ENCODE measurements at regions not wholly inside any gene's neighbourhood (a gene's known extent, or its start where the extent isn't known, plus 50 kb on each side); places are given as distances from the start of the nearest gene placed in this dataset.
A peak's percentile ranks its signal among the peaks of the same experiment; 100 is the strongest.

- DNase-seq: peak; percentile 64
Observed at GRCh38 chr1:59008599-59009347, 224.9 kb upstream of the JUN start.

- no peak for DNase-seq
Observed at GRCh38 chr1:59011663-59012062, 227.8 kb upstream of the JUN start.

GRCh38 chr1:59012378-59012777 lies 228.5 kb upstream of the JUN start:
- no peak for DNase-seq

- peak; percentile 90 for DNase-seq
Observed at GRCh38 chr1:59013276-59013927, 229.6 kb upstream of the JUN start.

GRCh38 chr1:59013928-59014279 lies 230.1 kb upstream of the JUN start:
- DNase-seq: no peak

GRCh38 chr1:59014827-59015226 lies 231.0 kb upstream of the JUN start:
- DNase-seq: no peak

- peak; percentile 64 for DNase-seq
Observed at GRCh38 chr1:59015708-59016107, 231.9 kb upstream of the JUN start.

- DNase-seq: no peak
Observed at GRCh38 chr1:59016390-59016789, 232.5 kb upstream of the JUN start.

- DNase-seq: peak; percentile 38
Observed at GRCh38 chr1:59017501-59018231, 233.8 kb upstream of the JUN start.

GRCh38 chr1:59018446-59018845 lies 234.6 kb upstream of the JUN start:
- no peak for DNase-seq

- DNase-seq: no peak
Observed at GRCh38 chr1:59018860-59019259, 235.0 kb upstream of the JUN start.

- DNase-seq: peak; percentile 98
Observed at GRCh38 chr1:59020151-59020997, 236.5 kb upstream of the JUN start.

GRCh38 chr1:59022199-59022598 lies 238.4 kb upstream of the JUN start:
- no peak for DNase-seq

- DNase-seq: no peak
Observed at GRCh38 chr1:59022799-59023198, 239.0 kb upstream of the JUN start.

- DNase-seq: peak; percentile 43
Observed at GRCh38 chr1:59025201-59025600, 241.4 kb upstream of the JUN start.

GRCh38 chr1:59025898-59026426 lies 242.1 kb upstream of the JUN start:
- DNase-seq: no peak

- peak; percentile 74 for DNase-seq
Observed at GRCh38 chr1:59026472-59026948, 242.7 kb upstream of the JUN start.

- peak; percentile 89 for DNase-seq
Observed at GRCh38 chr1:59027177-59027576, 243.3 kb upstream of the JUN start.

GRCh38 chr1:59028048-59028447 lies 244.2 kb upstream of the JUN start:
- no peak for DNase-seq

GRCh38 chr1:59029411-59030167 lies 245.7 kb upstream of the JUN start:
- DNase-seq: peak; percentile 85

GRCh38 chr1:59032228-59032627 lies 248.4 kb upstream of the JUN start:
- no peak for DNase-seq

- DNase-seq: no peak
Observed at GRCh38 chr1:59033761-59034160, 249.9 kb upstream of the JUN start.

Measured in inflammatory macrophage treated with lipopolysaccharide for 4 hours (primary cell).